GF-D8 (cell line): ENCODE measurements at regions not wholly inside any gene's neighbourhood (a gene's known extent, or its start where the extent isn't known, plus 50 kb on each side); places are given as distances from the start of the nearest gene placed in this dataset.

ENCODE experiments used
- DNase-seq: peaks from one replicate; lab custom pipeline; 2025; lab: John Stamatoyannopoulos, UW

DNA sequence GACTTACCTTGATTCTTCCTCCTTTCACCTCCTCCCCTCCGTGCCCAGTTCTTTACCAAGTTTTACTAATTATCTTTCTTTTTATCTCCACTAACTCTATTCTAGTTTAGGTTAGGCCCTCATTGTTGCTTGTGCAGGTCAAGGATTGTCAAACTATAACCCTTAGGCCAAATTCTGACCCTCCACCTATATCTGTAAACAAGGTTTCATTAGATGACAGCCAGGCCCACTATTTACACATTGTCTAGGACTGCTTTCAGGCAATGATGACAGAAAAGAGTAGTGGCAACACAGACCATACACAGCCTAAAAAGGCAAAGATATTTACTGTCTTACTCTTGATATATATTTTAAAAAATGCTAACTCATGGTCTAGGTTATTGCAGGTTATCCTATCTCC lies 212.0 kb downstream of the RAD51AP2 start:
- DNase-seq, result no peak

DNA sequence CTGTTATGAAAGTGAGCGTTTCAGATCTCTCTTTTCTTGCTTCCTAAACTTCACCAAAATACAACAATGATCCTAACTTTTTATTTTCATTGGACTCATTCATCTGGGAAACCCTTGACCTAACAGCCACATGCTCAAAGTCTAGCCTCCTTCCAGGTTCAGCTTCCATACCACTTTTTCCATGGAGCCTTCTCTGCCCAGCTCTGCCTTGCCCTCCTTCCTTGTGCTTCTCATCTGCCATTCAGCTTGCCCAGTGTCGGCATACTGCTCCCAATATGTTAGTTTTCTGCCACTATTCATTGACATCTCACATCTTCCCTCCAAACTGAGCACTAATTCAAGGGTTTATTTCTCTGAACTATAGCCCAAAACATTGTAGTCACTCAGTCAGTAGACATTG lies 214.7 kb downstream of the RAD51AP2 start:
- DNase-seq, result no peak

DNA sequence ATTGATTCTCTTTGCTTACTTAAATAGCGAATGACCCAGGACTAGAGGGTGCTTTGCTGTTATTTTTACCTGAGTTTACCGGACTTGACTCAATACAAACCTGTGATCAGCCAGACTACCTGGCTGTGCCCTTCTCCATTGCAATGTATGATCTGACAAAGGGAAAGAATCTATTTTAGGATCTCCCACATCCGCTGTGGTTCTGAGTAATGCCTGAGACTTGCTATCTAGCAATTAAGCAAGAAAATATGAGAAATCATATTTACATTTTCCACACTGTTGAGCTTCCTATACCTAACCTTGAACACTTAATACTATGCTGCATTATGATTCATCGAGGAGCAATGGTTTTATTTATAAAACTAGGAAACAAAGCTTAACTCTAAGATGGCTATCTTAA lies 215.2 kb downstream of the RAD51AP2 start:
- no peak for DNase-seq

DNA sequence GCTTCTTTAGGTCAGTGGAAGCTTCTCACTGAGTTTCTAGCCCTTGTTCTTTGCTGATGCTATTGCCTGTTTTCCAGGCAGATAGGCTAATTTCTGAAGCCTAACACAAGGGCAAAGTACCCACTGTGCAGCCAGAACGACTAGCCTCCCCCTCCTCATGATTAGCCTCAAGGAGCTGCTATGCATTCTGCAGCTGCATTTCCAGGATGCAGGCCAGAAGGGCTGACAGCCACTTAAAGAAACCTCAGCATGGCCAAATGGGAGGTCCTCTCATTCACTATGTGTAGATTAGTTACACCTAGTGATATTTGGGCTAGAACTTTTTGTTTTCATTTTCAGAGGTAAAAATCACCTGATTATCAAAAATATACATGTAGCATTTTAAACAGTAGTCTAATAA lies 216.0 kb downstream of the RAD51AP2 start:
- DNase-seq, result no peak

DNA sequence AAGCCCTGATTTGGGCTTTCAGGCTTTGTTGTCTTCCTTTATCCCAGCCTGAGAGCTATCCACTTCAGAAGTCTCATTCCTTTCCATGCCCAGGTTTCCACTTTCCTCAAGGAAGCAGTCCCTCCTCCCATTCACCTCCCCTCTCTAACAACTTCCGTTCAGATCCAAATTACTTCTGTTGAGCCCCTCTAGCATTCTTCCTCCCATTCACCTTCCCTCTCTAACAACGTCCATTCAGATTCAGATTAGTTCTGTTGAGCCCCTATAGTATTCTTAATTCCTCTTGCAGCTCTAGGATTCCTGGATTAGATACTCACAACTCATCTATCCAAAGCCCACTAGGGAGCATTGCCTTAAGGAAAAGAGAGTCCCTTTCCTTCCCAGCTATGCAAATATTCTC lies 216.8 kb downstream of the RAD51AP2 start:
- DNase-seq, result no peak

DNA sequence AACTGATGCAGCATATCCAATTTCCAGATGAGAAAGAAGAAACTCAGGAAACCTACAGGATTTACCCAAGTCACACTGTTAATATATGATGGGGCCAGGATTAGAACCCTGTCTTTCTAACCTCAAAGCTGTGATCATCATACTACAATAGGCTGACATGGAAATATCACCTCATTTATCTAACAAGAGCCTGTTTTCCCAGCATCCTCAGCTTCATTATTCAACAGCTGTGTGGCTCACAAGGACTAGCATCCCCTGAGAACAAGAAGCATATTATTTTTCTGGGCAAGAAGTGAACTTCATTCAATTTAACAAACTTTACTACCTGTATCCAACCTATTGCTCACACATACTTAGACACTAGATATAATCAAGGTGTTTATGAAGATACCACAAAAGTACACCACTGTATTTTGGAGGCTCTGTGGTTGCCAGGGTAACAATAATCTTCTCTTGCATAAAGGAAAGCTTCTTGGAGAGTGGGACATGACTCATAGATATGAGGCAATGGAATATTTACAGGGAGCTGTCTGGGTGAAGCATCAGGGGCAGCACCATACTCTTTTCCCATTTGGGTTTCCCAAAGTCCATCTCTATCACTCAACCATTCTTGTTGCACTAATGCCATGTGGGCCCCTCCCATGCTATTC lies 218.2 kb downstream of the RAD51AP2 start:
- no peak for DNase-seq

DNA sequence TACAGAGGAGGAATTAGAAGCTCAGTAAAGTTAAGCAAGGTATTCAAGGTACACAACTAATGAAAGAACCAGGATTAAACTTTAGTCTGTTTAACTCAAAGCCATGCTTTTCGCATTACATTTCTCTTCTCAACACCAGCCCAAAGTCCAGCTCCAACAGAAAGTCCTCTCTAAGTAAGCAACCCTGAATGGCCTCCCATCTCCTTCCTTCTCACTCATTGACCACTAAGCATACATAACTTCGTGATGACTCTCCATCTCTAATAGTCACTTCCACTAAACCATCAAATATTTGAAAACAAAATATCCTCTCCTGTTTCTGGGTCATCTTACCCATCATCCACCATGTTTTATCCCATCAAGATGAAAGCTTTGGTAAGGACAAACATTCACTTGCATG lies 219.8 kb downstream of the RAD51AP2 start:
- DNase-seq, result no peak

DNA sequence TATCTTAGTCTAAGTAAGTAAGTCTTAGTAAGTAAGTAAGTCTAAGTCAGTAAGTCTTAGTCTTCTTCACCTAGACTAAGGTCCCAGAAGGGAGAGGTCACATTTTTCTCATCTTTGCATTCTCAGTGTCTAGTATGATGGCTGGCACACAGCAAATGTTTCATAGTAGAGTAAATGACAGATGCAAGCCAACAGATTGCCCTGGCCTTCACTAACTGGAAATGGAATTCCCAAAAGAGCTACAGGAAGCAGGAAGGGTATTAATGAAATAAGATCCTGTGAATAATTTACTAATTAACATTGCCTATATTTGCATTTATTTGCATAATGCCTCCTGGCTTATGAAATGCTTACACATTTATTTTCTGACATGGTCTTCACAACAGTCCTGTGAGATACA lies 221.6 kb downstream of the RAD51AP2 start:
- DNase-seq, result no peak

DNA sequence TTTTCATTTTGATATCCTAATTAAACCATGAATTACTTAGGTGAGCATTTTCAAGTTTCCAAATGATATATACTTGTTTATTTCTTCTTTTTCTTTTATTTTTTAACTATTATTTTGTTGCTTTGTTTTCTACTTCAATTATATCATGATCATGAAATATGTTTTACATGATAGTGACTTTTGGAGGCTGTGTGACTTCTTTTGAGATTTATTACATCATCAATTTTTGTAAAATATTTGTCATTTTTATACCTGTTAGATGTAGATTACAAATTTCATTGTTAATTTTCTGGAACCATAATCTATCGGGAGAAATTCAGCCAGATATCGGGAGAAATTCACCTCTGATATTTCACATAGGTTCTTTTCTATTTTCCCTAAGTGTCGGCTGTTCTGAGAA lies 228.6 kb downstream of the RAD51AP2 start:
- no peak for DNase-seq

DNA sequence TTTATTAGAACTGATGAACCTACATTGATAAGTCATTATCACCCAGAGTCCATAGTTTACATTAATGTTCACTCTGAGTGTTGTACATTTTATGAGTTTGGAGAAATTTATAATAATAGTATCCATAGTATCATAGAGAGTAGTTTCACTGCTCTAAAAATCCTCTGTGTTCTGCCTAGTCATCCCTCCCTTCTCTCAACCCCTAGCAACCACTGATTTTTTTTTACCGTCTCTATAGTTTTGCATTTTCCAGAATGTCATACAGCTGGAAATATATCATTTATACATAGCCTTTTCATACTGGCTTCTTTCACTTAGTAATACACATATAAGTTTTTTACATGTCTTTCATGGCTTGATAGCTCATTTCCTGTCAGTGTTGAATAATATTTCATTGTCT lies 231.1 kb downstream of the RAD51AP2 start:
- DNase-seq, result no peak

DNA sequence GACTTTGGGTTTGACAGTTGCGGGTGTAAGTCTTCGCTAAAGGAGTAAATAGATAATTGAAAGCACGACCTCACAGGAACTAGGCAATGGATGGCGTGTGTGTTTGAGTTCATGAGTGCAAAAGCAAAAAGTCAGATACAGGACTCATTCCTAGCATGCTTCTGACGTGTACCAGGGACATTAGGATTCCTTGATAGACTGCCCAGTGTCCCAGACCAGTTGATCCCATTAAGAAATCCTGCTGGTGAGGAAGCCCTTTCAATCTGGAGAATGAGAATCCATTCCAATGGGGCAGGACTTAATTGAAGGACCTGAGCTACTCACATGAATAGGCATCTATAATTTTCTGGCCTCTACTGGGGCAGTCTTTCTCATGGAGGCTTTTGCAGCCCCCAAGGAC lies 235.4 kb downstream of the RAD51AP2 start:
- DNase-seq, result no peak

DNA sequence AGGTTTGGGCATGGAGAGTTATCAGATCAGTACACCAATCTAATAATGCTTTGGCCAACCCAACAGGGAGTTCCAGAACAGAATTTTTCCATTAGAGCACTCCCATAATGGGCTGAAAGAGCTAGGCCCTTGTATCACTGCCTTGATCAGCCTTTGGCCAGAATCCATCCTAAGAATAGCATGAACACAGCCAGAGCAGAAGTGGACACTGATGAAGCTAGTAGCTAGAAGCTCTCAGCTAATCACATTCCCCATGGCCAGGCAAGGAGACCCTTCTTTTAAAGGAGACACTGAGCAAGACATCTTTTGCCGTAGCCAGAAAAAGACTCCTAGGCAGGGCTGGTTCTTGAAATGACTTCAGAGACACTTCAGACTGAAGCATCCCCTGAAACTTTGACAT lies 236.0 kb downstream of the RAD51AP2 start:
- no peak for DNase-seq

DNA sequence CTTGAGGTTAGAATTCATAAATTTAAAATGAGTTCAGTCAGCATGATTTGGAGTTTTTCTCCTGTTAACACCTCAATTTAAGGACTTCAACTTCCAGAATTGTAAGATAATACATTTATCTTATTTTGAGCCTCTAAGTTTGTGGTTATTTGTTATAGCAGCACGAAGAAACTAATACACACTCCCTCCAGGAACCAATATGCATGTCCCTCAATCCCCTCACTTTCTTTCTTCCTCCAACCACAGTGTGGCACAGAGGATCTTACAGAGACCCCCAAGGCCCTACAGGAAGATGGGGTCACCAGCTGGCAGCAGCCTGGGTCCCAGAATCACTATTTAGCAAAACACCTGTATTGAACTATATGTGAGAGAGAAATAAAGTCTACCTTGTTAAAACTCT lies 242.0 kb downstream of the RAD51AP2 start:
- DNase-seq, result no peak

DNA sequence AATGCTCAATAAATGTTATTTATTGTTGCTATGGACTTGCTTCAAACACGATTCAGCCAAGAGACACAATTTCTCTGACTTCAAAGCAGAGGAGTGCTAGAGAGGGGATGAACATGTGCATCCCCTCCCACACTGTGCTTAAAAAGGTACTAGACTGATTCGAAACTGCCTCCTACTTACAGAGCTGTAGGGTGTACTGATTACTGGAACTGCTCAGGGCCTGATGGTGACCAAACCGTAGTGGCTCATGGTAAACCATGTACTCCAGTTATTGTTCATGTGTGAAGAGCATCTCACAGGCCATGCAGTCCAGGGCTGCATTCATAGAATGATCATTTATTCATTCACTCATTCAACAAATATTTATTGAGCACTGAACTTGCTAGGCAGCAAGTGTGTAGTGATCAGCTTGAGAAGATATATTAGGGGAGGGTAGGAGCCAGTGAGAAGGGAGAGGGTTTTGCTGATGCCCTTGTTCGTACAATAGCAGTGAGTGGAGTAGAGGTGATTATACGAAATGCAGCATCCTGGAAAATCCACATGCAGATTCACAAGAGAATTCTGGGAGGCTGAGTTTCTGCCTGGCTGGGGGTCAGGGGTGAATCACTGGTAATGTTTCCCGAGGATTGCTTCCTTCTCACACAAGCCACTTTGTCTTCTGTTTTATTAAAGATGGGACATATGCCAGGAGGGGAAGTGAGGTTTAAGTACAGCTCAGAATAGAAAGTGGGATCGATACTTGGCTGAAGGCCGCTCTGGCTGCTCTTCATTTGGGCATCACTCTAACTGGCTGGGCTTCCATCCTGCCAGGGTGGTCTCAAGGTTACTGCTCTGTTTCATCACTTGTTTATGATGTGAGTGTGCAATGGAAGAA lies 245.4 kb downstream of the RAD51AP2 start:
- DNase-seq, result no peak

DNA sequence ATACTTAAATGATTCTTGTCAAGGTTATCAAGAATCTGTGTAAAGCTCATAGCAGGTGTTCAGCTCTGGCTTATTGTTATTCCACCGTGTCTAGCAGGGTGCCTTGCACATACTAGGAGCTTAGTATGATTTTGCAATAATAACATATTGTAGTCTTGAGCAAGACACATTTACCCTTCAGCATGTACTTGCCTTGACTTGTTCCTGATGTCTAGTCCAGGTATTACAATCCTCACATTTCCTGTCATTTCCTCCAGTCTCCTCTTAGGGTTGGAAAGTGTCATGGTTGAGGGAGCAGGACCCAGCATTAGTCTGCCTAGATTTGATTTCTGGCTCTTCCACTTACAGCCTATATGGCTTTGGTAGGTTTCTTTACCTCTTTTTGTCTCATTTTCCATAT lies 246.1 kb downstream of the RAD51AP2 start:
- DNase-seq, result no peak

DNA sequence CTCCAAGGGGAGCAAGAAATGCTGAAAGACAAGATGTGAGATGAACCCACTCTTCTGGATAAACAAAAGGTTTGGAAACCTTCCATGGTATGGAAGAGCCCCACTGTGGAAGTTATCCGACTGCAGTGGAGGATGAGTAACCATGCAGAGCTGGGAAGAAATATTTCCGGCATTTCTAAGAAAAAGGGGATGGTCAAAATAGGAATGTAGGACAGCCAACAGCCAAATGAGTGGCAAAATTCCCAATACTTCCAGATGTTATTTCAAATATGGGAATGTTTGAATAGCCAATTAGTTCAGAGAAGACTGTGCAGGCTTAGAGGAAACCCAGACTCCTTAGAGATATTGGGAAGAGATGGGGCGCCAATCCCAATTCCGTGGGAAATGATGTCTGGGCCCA lies 246.8 kb downstream of the RAD51AP2 start:
- no peak for DNase-seq

DNA sequence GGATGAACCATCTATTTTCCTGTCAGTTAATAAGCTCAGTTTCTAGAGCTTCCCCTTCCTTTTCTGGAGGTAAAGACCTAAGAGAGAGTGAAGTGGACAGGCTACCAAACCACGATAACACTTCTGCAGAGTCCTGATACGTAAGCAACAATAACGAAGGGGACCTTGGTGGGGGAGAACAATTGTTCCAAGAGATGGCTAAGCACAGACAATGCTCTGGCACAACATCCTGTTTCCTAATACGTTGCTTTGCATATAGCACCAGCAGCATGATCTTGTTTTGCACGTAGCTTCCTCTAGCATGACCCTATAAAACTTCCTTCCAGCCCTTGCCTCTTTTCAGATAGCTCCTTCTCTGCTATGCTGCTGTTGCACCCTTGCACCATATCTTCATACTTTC lies 247.3 kb downstream of the RAD51AP2 start:
- peak; percentile 39 for DNase-seq

DNA sequence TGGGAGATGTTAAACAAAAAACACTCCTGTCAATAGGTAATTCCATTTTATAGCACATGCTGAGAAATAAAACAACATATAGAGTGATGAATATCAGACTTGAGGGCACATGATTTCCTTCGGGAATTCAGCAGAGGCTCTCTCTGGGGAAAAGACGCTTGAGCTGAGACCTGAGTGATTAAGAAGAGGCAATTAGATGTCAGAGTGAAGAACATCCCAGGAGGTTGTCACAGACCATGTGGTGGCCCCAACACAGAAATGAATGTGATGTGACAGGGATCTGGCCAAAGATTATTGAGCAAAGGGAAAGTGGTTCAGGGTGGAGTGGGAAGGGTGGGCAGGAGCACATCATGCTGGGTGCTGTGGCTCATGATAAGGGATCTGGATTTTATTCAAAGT lies 254.7 kb downstream of the RAD51AP2 start:
- no peak for DNase-seq

DNA sequence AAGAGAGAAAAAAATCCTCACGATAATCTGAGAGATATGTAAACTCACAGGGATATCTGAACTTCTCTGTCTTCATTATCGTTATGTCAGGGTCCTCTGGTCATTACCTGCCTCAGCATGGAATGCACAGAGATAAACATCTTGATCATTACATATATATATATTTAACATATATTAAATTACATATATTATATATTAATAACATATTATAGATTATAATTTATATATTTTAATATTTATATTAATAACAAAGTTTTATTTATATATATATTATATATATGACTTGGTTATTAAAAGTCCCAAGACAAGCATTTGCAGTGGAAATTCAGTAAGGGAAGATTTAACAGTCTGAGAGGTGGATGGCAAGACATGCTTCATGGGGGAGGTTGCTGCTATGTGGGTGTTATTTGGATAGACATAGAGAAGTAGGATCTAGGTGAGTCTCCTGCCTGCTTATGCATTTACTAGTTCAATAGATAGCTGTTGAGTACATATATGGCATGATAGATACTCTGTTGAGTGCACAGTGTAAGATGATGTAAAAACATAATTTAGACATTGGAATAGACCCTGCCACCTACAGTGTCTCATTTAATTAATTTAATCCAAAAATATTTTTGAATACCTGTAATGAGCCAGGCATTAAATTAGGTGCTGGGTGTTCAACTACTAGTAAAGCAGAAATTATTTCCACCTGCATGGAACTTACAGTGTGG lies 255.2 kb downstream of the RAD51AP2 start:
- no peak for DNase-seq

DNA sequence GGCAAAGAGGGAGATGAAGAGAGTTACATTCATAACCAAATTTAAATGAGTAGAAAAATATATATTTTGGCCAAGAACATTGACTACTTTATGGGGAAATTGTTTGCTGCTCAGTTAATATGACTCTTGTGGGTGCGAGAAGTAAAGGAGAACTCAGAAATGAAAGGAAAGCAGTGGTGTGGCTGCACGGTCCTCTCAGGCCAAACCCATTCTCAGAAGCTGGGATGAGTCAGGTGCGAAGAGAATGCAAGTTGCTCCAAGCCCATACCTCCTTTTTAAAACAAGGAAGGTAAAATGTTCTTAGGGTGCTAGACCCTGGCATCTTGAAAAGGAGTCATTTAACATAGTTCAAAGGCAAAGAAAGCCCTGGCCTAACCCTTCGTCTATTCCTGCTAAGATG lies 258.6 kb downstream of the RAD51AP2 start:
- no peak for DNase-seq

DNA sequence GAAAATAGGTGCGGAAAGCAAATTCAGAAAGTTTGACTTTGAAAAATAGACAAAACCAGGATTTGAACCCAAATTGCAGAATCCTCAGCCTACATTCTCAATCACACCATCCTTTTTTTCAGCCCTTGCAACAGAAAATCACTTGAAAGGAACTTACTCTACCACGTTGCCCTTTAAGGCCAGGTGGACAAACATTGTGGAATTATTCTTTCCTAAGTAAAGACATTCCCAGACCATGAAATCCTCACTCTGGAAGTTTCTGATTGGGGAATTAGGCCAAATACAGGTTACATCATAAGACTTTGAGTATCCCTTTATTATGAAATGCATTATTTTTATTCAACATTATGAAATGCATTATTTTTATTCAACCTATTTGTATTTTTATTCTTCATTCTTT lies 259.4 kb downstream of the RAD51AP2 start:
- no peak for DNase-seq

DNA sequence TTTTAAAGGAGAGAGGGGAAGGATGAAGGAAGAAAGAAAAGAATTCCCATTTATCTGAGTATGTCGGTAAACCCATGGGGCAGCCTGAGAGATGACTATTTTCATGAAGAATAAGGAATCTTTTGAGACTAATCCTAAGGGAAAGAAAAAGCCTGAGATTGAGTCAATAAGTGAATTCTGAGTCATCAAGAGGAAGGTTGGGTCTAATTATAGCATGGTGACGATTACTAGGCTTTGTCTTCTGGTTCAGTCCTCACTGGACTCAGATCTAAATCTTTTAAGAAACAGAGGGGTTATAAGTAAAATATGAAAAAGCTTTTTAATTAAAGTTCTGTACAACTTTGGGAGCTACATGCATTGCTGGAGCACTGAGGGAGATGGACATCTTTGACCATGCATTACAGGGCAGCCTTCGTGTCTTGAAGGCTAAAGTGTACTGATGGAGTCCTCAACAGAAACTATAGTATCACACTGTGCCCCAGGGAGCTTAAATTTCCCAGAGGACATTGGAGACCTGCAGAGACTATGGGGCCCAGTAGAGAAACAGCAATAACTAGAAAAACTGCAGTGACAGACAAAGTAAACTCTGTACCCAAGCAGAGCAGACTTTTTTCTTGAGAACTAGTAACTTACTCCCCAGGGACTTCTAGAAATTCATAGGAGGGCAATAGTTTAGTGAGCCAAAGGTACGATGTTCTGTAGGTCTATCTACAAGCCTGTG lies 260.9 kb downstream of the RAD51AP2 start:
- no peak for DNase-seq
